HepG2 (cell line): ENCODE measurements at regions not wholly inside any gene's neighbourhood (a gene's known extent, or its start where the extent isn't known, plus 50 kb on each side); places are given as distances from the start of the nearest gene placed in this dataset.
"Not testable (repeated sequence)": the region's sequence is repeated elsewhere in the genome, so short reads cannot be mapped to it uniquely, and the experiment has no call there.

Experiments
- JUN ChIP-seq: sonication (generic); formaldehyde crosslinking; IDR thresholded peaks from 2 replicates; pipeline ENCODE4 v1.4.0; 2020; ENCODE audit warnings: mild to moderate bottlenecking, missing genetic modification reagents
- MAFK ChIP-seq, 2 experiments: IDR thresholded peaks in 1 of 2; conservative IDR thresholded peaks in 1 of 2; 2 replicates each; pipeline ENCODE4 v1.6.1; 2011; ENCODE audit warnings: improper control_type of control experiment in 2 of 2, low read length in 2 of 2
- SP4 ChIP-seq: sonication (generic); formaldehyde crosslinking; IDR thresholded peaks from 2 replicates; pipeline ENCODE4 v1.8.1; 2023; ENCODE audit warnings: mild to moderate bottlenecking, missing genetic modification reagents
- ZNF160 ChIP-seq: sonication (generic); formaldehyde crosslinking; IDR thresholded peaks from 2 replicates; pipeline ENCODE4 v1.8.0; 2022; ENCODE audit warnings: mild to moderate bottlenecking, inconsistent platforms, missing genetic modification reagents
- ZNF317 ChIP-seq: sonication (generic); formaldehyde crosslinking; IDR thresholded peaks from 2 replicates; pipeline ENCODE4 v1.5.0; 2020; ENCODE audit warnings: mild to moderate bottlenecking, missing genetic modification reagents
- TF ChIP-seq, protein P1 (sequence below): sonication (generic); formaldehyde crosslinking; IDR thresholded peaks from 2 replicates; pipeline ENCODE4 v1.5.0; 2020; ENCODE audit warnings: mild to moderate bottlenecking, missing genetic modification reagents, moderate library complexity
- TF ChIP-seq, protein P2 (sequence below): fragments of 450-650 bp; IDR thresholded peaks from 2 replicates; pipeline ENCODE4 v1.6.1; 2017; ENCODE audit warnings: mild to moderate bottlenecking
- TF ChIP-seq, protein P3 (sequence below): sonication (generic); formaldehyde crosslinking; IDR thresholded peaks from 2 replicates; pipeline ENCODE4 v1.4.0; 2020; ENCODE audit warnings: missing genetic modification reagents

DNA sequence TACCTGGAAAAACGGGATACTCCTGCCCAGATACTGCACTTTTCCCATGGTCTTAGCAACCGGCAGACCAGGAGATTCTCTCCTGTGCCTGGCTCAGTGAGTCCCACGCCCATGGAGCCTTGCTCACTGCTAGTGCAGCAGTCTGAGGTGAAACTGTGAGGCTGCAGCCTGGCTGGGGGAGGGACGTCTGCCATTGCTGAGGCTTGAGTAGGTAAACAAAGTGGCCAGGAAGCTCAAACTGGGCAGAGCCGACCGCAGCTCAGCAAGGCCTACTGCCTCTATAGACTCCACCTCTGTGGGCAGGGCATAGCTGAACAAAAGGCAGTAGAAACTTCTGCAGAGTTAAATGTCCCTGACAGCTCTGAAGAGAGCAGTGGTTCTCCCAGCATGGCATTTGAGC is 69.9 kb upstream of the XAGE2 start:
- TF ChIP-seq, protein P1, sequence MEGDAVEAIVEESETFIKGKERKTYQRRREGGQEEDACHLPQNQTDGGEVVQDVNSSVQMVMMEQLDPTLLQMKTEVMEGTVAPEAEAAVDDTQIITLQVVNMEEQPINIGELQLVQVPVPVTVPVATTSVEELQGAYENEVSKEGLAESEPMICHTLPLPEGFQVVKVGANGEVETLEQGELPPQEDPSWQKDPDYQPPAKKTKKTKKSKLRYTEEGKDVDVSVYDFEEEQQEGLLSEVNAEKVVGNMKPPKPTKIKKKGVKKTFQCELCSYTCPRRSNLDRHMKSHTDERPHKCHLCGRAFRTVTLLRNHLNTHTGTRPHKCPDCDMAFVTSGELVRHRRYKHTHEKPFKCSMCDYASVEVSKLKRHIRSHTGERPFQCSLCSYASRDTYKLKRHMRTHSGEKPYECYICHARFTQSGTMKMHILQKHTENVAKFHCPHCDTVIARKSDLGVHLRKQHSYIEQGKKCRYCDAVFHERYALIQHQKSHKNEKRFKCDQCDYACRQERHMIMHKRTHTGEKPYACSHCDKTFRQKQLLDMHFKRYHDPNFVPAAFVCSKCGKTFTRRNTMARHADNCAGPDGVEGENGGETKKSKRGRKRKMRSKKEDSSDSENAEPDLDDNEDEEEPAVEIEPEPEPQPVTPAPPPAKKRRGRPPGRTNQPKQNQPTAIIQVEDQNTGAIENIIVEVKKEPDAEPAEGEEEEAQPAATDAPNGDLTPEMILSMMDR = not testable (repeated sequence)
- TF ChIP-seq, protein P2, sequence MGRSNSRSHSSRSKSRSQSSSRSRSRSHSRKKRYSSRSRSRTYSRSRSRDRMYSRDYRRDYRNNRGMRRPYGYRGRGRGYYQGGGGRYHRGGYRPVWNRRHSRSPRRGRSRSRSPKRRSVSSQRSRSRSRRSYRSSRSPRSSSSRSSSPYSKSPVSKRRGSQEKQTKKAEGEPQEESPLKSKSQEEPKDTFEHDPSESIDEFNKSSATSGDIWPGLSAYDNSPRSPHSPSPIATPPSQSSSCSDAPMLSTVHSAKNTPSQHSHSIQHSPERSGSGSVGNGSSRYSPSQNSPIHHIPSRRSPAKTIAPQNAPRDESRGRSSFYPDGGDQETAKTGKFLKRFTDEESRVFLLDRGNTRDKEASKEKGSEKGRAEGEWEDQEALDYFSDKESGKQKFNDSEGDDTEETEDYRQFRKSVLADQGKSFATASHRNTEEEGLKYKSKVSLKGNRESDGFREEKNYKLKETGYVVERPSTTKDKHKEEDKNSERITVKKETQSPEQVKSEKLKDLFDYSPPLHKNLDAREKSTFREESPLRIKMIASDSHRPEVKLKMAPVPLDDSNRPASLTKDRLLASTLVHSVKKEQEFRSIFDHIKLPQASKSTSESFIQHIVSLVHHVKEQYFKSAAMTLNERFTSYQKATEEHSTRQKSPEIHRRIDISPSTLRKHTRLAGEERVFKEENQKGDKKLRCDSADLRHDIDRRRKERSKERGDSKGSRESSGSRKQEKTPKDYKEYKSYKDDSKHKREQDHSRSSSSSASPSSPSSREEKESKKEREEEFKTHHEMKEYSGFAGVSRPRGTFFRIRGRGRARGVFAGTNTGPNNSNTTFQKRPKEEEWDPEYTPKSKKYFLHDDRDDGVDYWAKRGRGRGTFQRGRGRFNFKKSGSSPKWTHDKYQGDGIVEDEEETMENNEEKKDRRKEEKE = not testable (repeated sequence)
- TF ChIP-seq ZNF317 (CRISPR knock-in tag); JUN (CRISPR knock-in tag); SP4; MAFK (conservative IDR thresholded peaks at IDR 0.05 in 1 of 2, IDR thresholded peaks at IDR 0.05 in 1 of 2; ENCODE audit: low read length in 2 of 2); ZNF160 (CRISPR knock-in tag): not testable (repeated sequence)
- TF ChIP-seq, protein P3, sequence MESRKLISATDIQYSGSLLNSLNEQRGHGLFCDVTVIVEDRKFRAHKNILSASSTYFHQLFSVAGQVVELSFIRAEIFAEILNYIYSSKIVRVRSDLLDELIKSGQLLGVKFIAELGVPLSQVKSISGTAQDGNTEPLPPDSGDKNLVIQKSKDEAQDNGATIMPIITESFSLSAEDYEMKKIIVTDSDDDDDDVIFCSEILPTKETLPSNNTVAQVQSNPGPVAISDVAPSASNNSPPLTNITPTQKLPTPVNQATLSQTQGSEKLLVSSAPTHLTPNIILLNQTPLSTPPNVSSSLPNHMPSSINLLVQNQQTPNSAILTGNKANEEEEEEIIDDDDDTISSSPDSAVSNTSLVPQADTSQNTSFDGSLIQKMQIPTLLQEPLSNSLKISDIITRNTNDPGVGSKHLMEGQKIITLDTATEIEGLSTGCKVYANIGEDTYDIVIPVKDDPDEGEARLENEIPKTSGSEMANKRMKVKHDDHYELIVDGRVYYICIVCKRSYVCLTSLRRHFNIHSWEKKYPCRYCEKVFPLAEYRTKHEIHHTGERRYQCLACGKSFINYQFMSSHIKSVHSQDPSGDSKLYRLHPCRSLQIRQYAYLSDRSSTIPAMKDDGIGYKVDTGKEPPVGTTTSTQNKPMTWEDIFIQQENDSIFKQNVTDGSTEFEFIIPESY = not testable (repeated sequence)
